ENCODE measurements at regions not wholly inside any gene's neighbourhood (a gene's known extent, or its start where the extent isn't known, plus 50 kb on each side); places are given as distances from the start of the nearest gene placed in this dataset.
"Not testable (repeated sequence)": the region's sequence is repeated elsewhere in the genome, so short reads cannot be mapped to it uniquely, and the experiment has no call there.

- not testable (repeated sequence) for DNase-seq (ENCODE audit: low spot score)
Observed at GRCh38 chr6:28623242-28623641, 97.6 kb downstream of the GPX5 start.

DNA sequence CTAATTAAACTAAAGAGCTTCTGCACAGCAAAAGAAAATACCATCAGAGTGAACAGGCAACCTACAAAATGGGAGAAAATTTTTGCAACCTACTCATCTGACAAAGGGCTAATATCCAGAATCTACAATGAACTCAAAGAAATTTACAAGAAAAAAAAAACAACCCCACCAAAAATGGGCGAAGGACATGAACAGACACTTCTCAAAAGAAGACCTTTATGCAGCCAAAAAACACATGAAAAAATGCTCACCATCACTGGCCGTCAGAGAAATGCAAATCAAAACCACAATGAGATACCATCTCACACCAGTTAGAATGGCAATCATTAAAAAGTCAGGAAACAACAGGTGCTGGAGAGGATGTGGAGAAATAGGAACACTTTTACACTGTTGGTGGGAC lies 100.7 kb downstream of the GPX5 start:
- DNase-seq (ENCODE audit: low spot score), result not testable (repeated sequence)

DNA sequence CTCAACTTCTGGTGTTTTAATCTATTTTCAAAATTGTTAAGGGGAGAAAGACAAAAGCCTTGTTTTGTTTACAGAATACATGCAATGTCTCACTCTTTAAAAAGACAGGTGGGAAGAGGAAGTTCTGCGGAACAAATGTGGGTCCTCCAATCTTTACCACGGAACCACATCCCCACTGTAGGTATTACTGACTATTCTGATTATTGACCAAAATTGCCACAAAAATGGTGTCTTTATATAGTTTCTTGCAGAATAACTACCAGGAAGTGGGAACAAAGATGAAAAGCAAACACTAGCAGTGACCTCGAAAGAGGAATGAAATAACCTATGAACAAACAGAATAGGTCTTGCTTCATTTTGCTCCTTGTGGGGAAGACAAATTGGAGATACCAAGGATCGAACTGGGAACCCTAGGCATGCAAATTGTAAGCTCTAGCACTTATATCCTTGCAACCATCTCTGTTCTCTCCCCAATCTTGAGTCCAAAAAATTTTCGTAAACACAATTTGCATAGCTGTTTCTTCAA lies 106.7 kb downstream of the GPX5 start:
- DNase-seq (ENCODE audit: low spot score), result no peak

- peak; percentile 5 for DNase-seq (ENCODE audit: low spot score)
Observed at GRCh38 chr6:28633445-28634215, 107.9 kb downstream of the GPX5 start.

- peak; percentile 5 for DNase-seq (ENCODE audit: low spot score)
Observed at GRCh38 chr6:28634411-28634760, 108.7 kb downstream of the GPX5 start.

DNA sequence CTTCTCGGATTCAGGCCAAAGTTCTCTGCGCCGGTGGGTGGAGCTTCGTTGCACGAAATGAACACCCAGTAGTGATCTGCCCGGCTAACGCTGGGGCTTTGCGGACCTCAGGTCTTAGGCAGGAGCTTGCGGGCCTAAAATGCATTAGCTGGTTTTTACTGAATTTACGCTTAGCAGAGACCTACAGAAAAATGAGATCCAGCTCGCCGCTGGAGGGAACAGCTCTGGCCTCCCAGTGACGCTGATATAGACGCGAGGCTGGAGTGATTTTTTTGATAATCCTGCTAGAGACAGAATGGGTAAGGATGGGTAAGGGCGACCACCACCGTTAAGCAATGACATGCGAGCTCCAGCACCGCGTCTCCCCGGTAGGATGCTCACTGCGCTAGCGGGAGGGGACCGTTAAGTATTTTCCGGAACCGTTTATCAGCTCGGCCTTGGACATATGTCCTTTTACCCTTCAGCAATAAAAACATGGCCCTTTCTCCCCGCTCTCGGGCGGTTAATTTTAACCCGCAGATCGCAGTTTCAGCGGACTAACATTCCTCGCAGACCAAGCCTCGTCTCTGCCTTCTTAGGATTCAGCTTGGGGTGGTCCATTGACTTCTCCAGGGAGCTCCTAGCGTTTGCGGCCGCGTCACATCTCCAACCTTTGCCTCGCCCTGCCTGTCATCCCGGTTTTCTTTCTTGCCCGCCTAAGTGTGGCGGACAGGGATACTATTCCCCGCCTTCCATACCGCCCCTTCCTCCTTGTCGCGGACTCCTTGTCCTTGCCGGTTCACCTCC lies 109.3 kb downstream of the GPX5 start:
- no peak for DNase-seq (ENCODE audit: low spot score)

DNA sequence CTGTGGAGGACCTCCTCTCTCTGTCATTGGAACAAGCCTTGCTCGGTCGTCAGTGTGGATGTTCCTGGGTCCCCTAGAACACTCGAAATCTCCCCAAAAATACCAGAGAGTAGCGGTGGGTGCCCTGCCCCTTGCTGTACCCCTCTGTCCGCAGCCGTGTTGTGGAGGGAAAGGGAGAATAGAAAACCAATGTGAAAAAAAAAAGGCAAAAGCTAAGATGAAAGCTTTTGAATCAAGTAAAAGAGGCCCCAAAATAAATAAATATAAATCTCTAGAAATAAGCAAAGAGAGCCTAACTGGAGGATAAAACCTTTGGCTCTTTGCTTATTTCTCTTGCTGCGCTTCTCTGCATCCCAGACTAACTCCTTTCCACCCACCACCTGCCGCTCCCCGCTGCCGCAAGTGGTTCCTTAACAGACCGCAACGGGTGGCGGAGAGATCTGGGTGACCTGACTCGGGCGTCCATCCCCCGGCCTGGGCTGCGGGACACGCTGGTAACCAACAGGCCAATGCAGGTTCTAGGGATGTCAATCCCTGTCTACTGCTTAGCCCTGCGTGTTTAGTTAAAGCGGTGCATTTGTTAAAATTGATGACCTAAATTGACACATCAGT lies 110.0 kb downstream of the GPX5 start:
- DNase-seq (ENCODE audit: low spot score), result no peak

GRCh38 chr6:28638787-28639430 lies 113.2 kb downstream of the GPX5 start:
- DNase-seq (ENCODE audit: low spot score), result no peak

DNA sequence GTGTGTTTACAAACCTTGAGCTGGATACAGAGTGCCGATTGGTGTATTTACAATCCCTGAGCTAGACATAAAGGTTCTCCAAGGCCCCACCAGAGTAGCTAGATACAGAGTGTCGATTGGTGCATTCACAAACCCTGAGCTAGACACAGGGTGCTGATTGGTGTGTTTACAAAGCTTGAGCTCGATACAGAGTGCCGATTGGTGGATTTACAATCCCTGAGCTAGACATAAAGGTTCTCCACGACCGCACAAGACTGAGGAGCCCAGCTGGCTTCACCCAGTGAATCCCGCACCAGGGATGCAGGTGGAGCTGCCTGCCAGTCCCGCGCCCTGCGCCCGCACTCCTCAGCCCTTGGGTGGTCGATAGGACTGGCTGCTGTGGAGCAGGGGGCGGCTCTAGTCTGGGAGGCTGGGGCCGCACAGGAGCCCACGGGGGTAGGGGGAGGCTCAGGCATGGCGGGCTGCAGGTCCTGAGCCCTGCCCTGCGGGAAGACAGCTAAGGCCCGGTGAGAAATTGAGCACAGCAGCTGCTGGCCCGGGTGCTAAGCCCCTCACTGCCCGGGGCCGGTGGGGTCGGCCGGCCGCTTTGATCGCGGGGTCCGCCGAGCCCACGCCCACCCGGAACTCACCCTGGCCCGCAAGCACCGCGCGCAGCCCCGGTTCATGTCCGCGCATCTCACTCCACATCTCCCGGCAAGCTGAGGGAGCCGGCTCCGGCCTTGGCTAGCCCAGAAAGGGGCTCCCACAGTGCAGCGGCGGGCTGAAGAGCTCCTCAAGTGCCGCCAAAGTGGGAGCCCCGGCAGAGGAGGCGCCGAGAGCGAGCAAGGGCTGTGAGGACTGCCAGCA lies 114.0 kb downstream of the GPX5 start:
- DNase-seq (ENCODE audit: low spot score), result not testable (repeated sequence)

GRCh38 chr6:28643017-28643740 lies 117.5 kb downstream of the GPX5 start:
- DNase-seq (ENCODE audit: low spot score), result no peak

DNA sequence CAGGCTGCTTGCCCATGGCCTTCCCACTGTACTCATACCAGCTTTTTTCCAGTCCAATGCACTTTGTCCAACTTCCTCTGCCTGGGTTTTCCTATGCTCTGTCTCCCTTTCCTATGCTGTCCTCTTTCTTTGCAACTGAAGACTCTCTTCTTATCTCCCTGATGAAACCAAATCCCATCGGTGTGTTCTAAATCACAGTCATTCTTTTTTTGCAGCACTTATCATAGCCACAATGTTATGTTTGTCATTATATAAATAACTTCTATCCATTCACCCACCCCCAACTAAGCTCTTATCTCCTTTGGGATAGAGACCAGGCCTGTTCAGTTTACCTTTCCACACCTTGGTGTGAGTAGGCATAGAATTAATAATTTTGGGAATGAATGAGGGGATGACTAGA lies 121.0 kb downstream of the GPX5 start:
- no peak for DNase-seq (ENCODE audit: low spot score)

- peak; percentile 82 for DNase-seq (ENCODE audit: low spot score)
Observed at GRCh38 chr6:28648035-28648877, 122.6 kb downstream of the GPX5 start.

DNA sequence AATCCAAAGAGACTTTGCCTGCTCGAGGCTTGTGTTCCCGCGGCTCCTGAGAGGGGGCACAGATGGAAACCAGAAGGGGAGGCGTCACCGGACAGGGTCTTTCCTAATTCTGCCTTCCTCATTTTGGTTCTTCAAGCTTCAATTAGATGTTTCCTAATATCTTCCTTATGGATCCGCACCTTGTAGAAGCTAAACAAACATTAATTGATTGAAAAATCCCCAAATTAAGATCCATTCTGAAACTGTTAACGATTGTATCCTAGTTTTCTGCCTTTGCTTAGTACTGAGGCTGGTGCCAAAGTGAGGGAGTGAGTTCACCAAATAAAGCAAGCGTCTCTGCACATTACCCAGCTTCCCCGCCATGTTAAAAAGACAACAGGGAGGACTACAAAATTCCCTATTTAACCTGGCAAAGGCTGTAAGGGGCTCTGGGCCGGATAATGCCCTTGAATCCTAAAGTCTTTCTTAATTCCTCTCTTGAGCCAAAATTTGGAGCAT lies 123.2 kb downstream of the GPX5 start:
- DNase-seq (ENCODE audit: low spot score), result no peak

- no peak for DNase-seq (ENCODE audit: low spot score)
Observed at GRCh38 chr6:28651161-28651560, 125.5 kb downstream of the GPX5 start.

DNA sequence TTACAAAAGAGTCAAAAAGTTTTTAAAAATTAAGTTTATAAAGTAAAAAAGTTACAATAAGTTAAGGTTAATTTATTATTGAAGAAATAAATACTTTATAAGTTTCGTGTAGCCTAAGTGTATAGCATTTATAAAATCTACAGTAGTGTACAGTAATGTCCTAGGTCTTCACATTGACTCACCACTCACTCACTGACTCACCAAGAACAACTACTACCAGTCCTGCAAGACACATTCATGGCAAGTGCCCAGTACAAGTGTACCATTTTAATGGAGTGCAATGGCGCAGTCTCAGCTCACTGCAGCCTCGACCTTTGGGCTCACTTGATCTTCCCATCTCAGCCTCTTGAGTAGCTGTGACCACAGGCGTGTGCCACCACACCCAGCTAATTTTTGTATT lies 128.2 kb downstream of the GPX5 start:
- no peak for DNase-seq (ENCODE audit: low spot score)

- no peak for DNase-seq (ENCODE audit: low spot score)
Observed at GRCh38 chr6:28655164-28655563, 129.5 kb downstream of the GPX5 start.

DNA sequence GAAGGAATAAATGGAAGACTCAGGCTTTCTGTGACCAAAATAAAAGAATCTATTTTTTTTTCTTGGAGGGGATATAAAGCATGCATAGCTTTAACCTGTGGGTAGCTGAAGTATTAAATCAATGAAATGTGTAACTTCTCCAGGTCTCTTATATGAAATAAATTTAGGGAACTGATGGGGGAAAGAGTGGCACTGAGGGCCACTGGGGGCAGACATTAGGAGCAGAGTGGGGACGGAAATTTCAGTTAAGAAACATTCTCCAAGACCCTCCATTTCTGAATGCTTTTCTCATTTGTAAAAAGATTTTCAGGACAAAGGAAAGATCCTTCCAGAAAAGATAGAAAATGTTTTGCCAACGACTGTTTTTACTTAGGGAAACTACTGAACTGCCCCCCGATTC lies 131.0 kb downstream of the GPX5 start:
- no peak for DNase-seq (ENCODE audit: low spot score)

DNA sequence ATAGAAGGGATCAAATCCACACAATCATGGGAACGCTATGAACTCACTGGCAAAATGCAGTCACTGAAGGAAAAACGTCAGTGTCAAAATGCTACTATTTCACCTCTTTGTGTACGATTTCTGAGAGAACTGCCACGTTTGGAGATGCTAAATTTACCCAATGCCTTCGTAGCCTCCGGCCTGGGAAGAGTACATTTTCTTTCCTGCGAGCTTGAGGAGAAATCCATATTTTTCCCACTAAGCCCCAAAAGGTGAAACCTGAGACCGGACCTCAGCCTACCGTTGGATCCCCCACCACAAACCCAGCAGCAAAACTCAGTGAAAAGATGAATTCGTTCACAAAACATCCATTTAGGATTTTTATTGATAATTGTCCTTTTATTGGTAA lies 131.7 kb downstream of the GPX5 start:
- peak; percentile 5 for DNase-seq (ENCODE audit: low spot score)

- DNase-seq (ENCODE audit: low spot score), result peak; percentile 48
Observed at GRCh38 chr6:28657769-28658465, 132.2 kb downstream of the GPX5 start.
